Testis (tissue), 2 donors: ENCODE measurements at regions not wholly inside any gene's neighbourhood (a gene's known extent, or its start where the extent isn't known, plus 50 kb on each side); places are given as distances from the start of the nearest gene placed in this dataset.

Source experiments
- DNase-seq: peaks from one replicate; pipeline ENCODE4 v3.0.0-alpha.2; 2019
- H3K27ac ChIP-seq, 2 donors: fragments of 200-600 bp; sonication (generic); one replicate each; pipeline ENCODE4 v1.5.1; 2019
- H3K27me3 ChIP-seq: fragments of 200-600 bp; sonication (generic); one replicate; pipeline ENCODE4 v1.5.1; 2019
- H3K36me3 ChIP-seq: fragments of 200-600 bp; sonication (generic); one replicate; pipeline ENCODE4 v1.5.1; 2017; ENCODE audit warnings: low read depth; ENCODE audit errors: missing control alignments
- H3K4me1 ChIP-seq: fragments of 200-600 bp; sonication (generic); one replicate; pipeline ENCODE4 v1.5.1; 2019
- H3K4me3 ChIP-seq, 2 donors: fragments of 200-600 bp; sonication (generic); one replicate each; pipeline ENCODE4 v1.5.1; 2017 to 2019
- H3K9me3 ChIP-seq: fragments of 200-600 bp; sonication (generic); one replicate; pipeline ENCODE4 v1.5.1; 2017
- POLR2A ChIP-seq: fragments of 450-650 bp; IDR thresholded peaks from one replicate; pipeline ENCODE4 v1.6.1; 2017; ENCODE audit warnings: antibody characterized with exemption, mild to moderate bottlenecking, moderate library complexity
- WGBS, 2 donors: methylation state at CpG; one replicate each; pipeline ENCODE4 v1.1.5; 2018; 5-methylcytosine and 5-hydroxymethylcytosine counted together
- intact Hi-C: fragments of 100-400 bp; cut with DNase I; formaldehyde crosslinking; loops from one replicate; pipeline ENCODE4 v1.15.1; 2023; ENCODE audit warnings: low total_unique reads
- TF ChIP-seq, protein P1 (sequence below), 3 experiments: fragments of 450-650 bp in 2 of 3; fragments of 200-600 bp in 1 of 3; sonication (generic) in 1 of 3; IDR thresholded peaks; one replicate each; pipeline ENCODE4 v1.5.1; 2016 to 2019; ENCODE audit warnings: antibody characterized with exemption in 3 of 3, mild to moderate bottlenecking in 2 of 3, moderate library complexity in 1 of 3

GRCh38 chr3:151600783-151601182 lies 132.9 kb upstream of the AADACL2 start:
- intact Hi-C loops: no loop called here

DNA sequence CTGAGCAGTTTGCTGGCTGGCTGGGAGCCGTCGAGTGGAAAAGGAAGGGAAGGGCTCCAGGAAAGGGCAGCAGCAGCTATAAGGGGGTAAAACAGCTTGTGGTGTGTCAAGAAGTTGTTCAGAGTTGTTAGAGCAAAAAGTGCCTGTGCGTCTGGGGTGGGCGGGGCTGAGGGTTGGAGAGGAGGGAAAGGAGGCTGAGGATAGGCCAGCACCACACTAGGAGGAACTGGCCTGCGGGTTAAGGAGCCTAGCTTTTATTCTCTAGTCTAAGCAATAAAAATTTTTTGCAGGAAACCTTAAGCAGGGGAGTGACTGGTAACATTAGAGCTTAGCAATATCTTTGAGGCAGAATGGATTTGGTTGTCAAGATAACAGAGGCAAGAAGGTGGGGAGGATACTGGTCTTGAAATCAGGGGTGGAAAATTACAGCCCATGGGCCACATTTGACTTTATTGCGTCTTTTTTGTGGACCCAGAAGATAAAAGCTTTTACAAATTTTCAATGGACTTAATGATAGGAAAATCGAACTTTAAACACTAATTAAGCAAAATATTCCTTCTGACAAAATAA lies 134.5 kb upstream of the AADACL2 start:
- TF ChIP-seq POLR2A: no peak
- TF ChIP-seq, protein P1, sequence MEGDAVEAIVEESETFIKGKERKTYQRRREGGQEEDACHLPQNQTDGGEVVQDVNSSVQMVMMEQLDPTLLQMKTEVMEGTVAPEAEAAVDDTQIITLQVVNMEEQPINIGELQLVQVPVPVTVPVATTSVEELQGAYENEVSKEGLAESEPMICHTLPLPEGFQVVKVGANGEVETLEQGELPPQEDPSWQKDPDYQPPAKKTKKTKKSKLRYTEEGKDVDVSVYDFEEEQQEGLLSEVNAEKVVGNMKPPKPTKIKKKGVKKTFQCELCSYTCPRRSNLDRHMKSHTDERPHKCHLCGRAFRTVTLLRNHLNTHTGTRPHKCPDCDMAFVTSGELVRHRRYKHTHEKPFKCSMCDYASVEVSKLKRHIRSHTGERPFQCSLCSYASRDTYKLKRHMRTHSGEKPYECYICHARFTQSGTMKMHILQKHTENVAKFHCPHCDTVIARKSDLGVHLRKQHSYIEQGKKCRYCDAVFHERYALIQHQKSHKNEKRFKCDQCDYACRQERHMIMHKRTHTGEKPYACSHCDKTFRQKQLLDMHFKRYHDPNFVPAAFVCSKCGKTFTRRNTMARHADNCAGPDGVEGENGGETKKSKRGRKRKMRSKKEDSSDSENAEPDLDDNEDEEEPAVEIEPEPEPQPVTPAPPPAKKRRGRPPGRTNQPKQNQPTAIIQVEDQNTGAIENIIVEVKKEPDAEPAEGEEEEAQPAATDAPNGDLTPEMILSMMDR (IDR thresholded peaks at IDR 0.05): no peak
- Histone ChIP-seq H3K4me3 (no peak overlapping the region), H3K36me3 (no peaks in the 10 kb centered on the region), H3K4me1 (no peaks in the 10 kb centered on the region), H3K9me3 (no peaks in the 10 kb centered on the region), H3K27me3 (no peaks in the 10 kb centered on the region), H3K27ac (no peak overlapping the region)
- intact Hi-C loops: no loop called here
- WGBS, 2 donors: 76 to 77% methylated on average over 7 of the region's 7 CpGs
- DNase-seq: no peak

More at GRCh38 chr3:151600783-151601182, 132.9 kb upstream of the AADACL2 start:
- DNase-seq: no peak
- Histone ChIP-seq H3K4me1 (no peaks in the 10 kb centered on the region), H3K27me3 (no peaks in the 10 kb centered on the region), H3K4me3 (no peak overlapping the region), H3K36me3 (no peaks in the 10 kb centered on the region), H3K9me3 (no peaks in the 10 kb centered on the region), H3K27ac (no peak overlapping the region)
- no peak for TF ChIP-seq POLR2A
- TF ChIP-seq, protein P1 (IDR thresholded peaks at IDR 0.05): no peak

- intact Hi-C loops: no loop called here
- DNase-seq: no peak
- Histone ChIP-seq H3K27ac (no peak overlapping the region), H3K27me3 (no peaks in the 10 kb centered on the region), H3K4me3 (no peak overlapping the region), H3K36me3 (no peaks in the 10 kb centered on the region), H3K9me3 (no peaks in the 10 kb centered on the region), H3K4me1 (no peaks in the 10 kb centered on the region)
- 91 to 92% methylated on average over 5 of the region's 5 CpGs for WGBS, 2 donors
- TF ChIP-seq, protein P1 (IDR thresholded peaks at IDR 0.05): no peak
- TF ChIP-seq POLR2A: no peak
Measured at GRCh38 chr3:151596940-151597339, 136.1 kb upstream of the IGSF10 start.

DNA sequence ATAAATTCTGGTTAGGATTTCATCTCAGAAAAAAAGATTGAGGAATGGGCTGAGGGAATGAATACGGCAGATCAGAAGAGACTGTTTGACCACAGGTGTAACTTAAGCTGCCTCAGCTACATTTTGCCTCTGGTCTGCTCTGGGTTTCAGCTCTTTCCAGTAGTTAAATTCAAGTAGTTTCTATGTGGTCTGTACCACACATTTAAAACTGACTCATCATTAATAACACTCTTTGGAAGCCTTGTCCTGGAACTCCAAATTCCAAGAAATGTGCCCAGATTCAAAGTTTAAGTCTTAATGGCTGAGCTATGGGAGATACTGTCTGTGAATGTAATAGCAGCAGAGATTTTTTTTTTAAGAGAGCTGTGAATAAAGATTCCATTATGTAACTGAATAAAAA lies 133.1 kb upstream of the IGSF10 start:
- no peak for DNase-seq
- H3K36me3 ChIP-seq: no peaks in the 10 kb centered on the region
- no peak overlapping the region for H3K27ac ChIP-seq
- intact Hi-C loops: no loop called here
- H3K27me3 ChIP-seq: no peaks in the 10 kb centered on the region
- H3K9me3 ChIP-seq: no peaks in the 10 kb centered on the region
- TF ChIP-seq, protein P1 (IDR thresholded peaks at IDR 0.05): no peak
- 68 to 69% methylated on average over 1 of the region's 1 CpG for WGBS, 2 donors
- H3K4me3 ChIP-seq: no peak overlapping the region
- no peaks in the 10 kb centered on the region for H3K4me1 ChIP-seq

DNA sequence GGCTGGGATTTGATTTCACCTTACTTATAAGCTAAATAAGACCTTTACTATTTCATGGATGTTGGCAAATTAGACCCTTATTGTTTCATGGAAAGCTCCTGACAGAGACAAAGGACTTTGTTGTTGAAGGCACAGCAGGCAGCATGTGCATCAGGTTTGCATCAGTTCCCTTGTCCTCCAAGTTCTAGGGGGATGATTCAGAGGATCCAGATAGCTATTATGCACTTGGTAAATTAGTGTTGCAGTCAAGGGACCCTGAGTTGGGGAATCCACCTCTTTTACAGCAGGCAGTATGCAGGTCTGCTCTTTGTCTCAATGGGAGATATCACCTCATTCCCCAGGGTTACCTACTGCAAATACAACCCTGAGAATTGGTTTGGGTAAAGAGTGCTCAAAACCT lies 131.4 kb upstream of the IGSF10 start:
- intact Hi-C loops: no loop called here

More for the DNA sequence above, 131.4 kb upstream of the IGSF10 start:
- no peak overlapping the region for H3K27ac ChIP-seq
- H3K4me1 ChIP-seq: no peaks in the 10 kb centered on the region
- TF ChIP-seq, protein P1 (IDR thresholded peaks at IDR 0.05): no peak
- no peak for TF ChIP-seq POLR2A
- no peak for DNase-seq
- H3K4me3 ChIP-seq: no peak overlapping the region
- no peaks in the 10 kb centered on the region for H3K36me3 ChIP-seq
- H3K9me3 ChIP-seq: no peaks in the 10 kb centered on the region
- no peaks in the 10 kb centered on the region for H3K27me3 ChIP-seq
